Hepatic stellate cell (primary cell): ENCODE measurements at regions not wholly inside any gene's neighbourhood (a gene's known extent, or its start where the extent isn't known, plus 50 kb on each side); places are given as distances from the start of the nearest gene placed in this dataset.
"Not testable (repeated sequence)": the region's sequence is repeated elsewhere in the genome, so short reads cannot be mapped to it uniquely, and the experiment has no call there.

Experiments used
- DNase-seq: peaks from one replicate; pipeline ENCODE4 v3.0.0; 2011; ENCODE audit warnings: low spot score

DNA sequence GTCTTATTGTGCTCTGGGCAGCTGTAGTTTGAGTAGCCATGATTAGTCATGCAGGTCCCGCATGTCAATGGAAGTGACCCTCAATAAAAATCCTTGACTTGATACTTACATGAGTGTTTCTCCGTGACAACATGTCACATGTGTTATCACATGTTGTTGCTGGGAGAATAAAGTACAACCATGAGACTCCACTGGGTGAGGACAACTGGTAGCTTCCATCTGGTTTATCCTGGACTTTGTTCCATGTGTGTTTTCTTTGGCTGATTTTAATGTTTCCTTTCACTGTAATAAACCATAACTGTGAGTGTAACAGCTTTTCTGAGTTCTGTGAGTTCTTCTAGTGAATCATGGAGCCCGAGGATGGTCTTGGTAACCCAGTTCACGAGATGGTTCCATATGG is 63.1 kb upstream of the NDN start:
- DNase-seq = no peak

DNA sequence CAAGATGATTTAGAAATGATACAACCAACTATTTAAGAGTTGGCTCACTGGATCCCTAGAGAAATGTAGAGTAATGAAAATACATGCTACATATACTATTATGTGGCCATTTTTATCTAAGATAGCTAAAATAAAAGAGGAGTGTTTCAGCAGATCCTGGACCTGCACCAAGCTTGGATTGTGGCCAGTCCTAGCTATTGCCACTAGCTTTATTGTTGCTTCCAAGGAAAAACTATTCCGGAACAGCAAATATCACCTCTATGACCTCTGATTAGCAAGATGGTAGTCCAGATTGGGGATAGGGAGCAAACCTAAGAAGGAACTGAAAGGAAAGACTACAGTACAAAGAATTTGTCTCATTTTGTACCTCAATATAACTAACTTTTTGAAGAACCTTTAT is 63.7 kb upstream of the NDN start:
- DNase-seq = no peak

DNA sequence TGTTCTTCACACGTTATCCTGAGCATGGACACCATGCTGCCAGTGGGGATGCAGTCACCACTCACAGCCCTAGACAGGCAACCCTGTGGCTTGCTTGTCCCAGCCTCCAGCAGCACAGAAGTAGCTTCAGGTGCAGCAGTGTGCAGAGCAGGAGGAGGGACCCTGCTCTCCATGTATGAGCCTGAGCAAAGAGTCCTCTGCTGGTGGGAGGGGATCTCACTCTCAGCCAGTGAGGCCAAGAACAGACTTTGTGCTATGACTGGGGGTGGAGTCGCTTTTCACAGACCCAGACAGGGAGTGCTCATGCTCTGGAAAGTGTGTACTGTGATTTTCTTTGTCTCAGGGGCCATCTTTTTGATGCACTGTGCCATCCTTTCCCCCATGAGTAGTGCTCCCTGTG is 66.1 kb upstream of the NDN start:
- no peak for DNase-seq

DNA sequence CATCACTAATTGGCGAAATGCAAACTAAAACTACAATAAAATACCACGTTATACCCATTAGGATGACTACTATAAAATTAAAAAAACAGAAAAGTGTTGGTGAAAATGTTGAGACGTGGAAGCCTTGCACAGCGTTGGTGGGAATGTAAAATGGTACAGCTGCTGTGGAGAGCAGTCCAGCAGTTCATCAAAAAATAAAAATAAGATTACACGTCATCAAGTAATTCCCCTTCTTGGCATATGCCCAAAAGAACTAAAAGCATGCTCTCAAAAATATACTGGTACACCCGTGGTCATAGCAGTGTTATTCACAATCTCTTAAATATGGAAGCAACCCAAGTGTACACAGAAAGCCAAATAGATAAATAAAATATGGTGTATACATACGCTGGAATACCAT is 71.8 kb upstream of the NDN start:
- no peak for DNase-seq

DNA sequence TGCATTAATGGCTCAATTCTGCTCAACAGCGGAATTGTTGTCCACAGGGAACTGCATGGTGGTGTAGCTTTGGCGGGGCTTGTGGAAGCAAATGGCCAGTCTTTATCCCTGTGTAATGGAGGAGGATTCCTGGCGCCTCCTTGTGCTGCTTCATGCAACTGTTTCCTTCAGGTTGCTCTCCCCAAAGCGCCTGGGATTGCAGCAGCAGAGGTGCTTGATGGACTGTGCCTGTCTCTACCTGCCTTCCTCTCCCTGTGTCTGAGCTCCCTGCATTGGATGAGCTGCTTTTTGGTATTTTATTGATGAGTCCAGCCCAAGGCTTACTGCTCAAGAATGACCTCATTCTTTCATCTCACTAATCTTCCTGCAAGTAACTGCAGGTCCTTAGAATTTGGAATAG is 72.9 kb upstream of the NDN start:
- DNase-seq = no peak

DNA sequence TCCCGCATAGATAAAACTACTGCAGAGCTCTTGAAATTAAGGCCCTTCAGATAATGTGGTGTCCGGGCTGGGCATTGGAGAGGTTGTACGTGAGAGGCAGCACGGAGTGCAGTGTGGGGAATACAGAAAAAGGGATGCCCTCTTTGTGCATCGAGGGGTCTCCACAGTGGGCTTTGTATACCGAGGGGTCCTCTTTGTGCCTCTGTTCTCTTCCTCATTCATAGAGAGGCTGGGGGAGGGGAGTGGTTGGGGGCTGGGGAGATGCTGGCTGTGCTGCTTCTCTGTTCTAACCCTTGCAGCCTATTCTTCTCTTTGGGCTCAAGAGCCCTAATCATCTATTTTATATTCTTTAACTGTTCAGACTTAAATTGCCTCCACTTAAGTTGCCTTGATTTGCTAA is 74.3 kb upstream of the NDN start:
- DNase-seq = no peak

DNA sequence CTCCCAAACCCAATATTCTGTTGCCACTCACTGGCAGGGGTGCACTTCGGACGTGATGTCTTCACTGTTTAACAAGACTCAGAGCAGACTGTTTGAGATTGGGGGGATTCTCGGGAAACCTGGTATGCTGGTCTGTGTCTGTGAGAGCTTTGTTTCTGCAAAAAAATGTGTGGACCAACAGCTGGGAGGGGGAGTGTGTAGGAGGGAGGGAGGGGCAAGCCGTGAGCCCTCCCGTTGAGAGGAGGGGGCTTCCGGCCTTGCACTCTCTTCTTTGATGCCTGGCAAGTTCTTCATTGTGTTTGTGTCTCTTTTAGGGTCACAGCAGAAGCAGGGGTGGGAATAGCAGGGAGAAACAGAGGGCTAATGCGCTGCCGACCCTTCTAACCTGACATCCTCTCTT is 74.9 kb upstream of the NDN start:
- DNase-seq = no peak

DNA sequence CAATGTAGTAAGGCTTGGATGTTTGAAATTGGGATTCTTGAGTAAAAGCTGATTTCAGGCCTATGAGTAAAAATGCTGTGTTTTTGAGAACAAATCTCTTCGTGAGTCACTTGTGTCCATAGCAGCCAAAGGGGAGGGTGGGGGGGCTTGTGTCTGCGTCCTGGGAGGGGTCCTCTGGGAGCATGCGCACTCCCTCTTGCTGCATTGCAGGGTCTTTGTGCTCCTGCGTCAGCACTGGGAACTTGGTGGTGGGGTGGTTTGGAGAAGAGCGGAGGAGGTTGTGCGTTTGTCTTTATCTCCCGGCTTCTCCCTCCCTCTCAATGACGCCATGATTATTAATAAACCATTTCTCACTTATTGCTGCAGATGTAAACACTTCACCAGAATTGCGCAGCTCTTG is 75.9 kb upstream of the NDN start:
- DNase-seq = no peak

DNA sequence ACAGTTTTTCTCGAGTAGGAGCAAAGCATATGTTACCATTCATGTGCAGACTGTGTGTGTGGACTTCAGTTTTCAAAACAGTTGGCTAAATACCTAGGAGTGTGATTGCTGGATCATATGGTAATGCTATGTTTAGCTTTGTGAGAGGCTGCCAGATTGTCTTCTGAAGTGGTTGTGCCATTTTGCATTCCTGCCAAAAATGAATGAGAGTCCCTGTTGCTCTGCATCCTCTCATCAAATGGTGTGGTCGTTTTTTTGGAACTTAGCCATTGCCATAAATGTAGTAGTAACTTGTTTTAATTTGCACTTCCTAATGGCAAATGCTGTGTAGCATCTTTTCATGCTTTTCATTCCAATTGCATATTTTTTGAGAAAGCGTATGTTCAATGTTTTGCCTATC is 77.2 kb upstream of the NDN start:
- DNase-seq = no peak

DNA sequence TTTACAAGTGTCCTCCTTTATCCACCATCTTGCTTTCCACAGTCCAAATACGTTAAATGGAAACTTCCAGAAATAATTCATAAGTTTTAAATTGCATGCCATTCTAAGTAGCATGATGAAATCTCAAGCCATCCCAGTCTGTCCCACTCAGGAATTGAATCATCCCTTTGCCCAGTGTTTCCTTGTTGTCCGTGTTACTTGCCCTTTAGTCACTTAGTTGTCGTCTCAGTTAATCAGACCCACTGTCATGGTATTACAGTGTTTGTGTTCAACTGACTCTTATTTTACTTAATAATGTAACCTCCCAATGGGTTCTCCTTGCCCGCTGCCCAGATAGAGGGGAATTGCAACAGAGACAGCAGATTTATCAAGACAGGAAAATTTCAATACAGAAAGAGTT is 77.6 kb upstream of the NDN start:
- DNase-seq = no peak

DNA sequence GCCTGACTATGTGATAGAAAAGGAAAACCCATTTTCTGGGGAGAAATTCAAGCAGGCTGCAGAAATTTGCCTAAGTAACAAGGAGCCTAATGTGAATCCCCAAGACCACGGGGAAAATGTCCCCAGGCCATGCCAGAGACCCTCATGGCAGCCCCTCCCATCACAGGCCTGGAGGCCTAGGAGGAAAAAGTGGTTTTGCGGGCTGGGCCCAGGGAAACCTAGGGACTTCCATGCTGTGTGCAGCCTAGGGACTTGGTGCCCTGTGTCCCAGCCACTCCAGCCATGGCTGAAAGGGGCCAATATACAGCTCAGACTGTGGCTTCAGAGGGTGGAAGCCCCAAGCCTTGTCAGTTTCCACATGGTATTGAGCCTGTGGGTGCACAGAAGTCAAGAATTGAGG is 79.7 kb upstream of the NDN start:
- DNase-seq = not testable (repeated sequence)

DNA sequence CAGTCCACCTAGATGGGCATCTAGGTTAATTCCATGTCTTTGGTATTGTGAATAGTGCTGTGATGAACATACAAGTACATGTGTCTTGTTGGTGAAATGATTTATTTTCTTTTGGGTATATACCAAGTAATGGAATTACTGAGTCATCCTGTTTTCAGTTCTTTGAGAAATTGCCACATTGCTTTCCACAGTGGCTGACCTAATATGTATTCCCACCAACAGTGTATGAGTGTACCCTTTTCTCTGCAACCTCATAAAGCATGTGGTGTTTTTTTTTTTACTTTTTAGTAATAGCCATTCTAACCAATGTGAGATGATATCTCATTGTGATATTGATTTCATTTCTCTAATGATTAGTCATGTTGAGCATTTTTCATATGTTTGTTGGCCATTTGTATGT is 86.0 kb upstream of the NDN start:
- DNase-seq = no peak

DNA sequence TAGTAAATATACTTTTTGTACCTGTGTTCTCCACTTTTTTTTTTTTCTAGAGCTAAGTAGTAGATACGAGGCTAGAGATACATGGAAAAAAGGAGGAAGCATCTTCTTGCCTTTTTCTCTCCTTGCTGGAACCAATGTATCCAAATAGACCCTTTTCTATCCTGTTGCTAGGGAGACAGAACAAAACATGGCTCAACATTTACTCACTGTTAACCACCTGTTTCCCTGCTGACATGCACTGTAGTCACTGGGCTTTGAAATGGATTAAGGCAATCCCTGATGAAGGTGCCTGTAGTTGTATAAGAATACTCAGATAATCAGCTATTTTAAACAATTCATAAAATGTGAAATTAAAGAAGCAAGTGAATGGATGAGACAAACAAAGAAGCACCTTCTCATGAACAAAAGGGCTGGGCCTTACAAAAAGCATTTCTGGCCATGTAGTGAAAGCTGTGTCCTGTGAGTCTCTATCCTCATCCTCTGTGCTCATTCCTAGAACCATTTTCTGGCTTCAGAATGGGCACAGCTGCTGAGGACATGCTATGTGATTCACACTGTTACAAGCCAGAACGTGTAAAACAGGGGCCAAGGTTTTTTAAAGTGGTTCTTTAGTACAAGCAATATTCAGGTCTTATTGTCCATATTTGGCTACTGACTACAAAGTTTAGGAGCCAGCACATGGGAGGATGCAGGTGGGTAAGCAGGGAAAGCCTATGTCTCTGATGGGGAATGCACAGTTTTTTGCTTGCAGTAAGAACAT is 100.4 kb upstream of the NDN start:
- DNase-seq = no peak

DNA sequence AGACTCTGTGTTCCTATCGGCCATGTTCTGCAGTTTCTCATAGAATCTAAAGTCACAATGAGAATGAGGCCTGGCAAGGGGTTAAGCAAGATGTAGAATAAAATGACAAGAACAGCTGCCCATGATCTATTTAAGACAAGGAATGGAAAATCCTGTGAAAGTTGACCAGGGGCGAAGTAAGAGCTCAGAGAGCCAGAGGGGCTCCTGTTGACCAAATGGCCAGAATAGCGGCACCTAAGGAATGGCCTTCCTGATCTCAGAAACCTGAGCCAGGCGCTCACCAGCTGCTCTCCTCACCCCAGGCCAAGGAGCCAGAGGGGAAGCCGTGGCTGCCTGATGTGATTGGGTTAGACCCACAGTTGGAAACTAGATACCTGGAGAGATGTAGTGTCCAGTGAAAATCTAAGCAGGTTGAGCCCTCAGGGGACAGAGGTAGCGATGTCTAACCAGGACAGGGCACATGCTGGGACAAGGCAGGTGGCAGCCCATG is 106.1 kb upstream of the NDN start:
- DNase-seq = no peak

DNA sequence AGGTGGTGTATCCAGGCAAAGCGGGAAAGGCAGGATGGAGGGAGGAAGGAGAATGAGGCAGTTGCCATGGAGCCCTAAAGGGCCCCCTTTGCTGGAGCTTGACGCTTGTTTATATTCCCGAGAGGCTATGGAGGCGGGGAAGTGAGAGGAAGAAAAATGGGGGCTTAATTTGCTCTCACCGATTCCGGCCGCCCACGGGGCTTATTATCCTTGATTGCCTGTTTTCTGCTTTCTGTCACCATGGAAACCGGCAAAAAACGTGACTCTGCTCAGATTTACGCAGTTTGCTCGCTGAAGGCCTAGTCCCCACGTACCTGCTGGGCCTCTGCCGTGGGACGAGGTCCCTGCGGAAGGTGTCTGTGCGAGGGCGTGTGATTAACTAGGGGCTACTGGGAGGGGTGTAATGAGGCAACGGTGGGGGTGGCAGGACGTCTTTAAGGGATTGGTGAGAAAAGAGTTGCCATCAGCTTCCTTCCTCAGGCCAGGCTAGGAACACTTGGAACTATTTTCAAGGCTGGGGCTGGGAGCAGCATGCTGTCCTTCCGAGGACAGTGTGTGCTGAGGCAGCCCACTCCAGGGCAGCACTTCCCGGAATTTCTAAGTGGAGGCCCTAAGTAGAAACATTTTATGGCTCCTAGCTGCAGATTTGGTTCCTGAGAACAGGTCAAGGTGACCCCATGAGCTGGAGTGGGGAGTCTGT is 110.8 kb upstream of the NDN start:
- no peak for DNase-seq

DNA sequence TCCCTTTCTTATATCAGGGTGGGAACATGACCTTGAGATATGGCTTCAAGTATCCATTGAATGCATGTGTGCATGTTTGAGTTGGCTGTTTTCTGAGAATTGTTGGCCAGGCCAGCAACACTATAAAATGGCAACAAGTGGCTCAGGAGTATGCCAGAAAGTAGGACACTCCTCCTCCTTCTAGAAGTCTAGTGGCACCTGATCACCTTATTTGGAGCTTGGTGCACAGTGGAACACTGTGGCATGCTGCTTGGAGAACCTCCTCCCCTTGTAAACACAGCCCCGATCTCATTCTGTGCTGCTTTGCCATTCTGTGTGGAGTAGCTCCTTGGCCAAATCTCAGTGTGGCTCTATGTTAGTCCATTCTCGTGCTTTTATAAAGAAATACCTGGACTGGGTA is 114.8 kb upstream of the NDN start:
- no peak for DNase-seq

DNA sequence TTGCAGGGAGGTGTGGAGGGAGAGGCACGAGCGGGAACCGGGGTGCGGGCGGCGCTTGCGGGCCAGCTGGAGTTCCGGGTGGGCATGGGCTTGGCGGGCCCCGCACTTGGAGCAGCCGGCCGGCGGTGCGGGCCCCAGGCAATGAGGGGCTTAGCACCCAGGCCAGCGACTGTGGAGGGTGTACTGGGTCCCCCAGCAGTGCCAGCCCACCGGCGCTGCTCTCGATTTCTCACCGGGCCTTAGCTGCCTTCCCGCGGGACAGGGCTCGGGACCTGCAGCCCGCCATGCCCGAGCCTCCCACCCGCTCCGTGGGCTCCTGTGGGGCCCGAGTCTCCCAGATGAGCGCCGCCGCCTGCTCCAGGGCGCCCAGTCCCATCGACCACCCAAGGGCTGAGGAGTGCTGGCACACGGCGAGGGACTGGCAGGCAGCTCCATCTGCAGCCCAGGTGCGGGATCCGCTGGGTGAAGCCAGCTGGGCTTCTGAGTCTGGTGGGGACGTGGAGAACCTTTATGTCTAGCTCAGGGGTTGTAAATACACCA is 115.9 kb upstream of the NDN start:
- not testable (repeated sequence) for DNase-seq

DNA sequence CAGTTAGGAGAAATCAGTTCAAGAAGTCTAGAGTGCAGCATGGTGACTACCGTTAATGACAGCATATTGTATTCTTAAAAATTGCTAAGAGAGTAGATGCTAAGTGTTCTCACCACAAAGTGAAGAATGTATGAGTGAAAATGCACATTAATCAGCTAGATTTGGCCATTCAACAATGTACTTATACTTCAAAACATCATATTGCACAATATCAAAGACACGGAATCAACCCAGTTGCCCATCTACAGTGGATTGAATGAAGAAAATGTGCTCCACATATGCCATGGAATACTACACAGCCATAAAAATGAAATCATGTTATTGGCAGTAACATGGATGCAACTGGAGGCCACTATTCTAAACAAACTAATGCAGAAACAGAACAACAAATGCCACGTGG is 119.9 kb upstream of the NDN start:
- no peak for DNase-seq

DNA sequence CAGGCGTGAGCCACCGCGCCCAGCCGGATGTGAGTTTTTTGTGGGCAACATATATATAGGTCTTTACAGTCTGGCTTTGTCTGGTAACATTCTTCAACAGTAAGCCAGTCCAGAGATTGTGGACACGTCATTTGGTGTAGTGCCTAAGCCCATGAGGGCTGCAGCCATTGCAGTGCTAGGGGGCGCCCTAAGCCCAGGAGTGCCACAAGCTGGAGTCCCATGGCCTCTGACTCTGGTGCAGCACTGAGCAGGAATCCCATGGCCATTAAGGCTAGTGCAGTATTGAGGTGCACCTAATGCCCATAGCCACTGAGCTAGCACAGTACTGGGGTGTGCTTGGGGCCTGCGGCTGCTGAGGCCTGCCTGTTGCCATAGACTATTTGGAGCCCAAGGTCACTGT is 136.4 kb upstream of the NDN start:
- DNase-seq = no peak

DNA sequence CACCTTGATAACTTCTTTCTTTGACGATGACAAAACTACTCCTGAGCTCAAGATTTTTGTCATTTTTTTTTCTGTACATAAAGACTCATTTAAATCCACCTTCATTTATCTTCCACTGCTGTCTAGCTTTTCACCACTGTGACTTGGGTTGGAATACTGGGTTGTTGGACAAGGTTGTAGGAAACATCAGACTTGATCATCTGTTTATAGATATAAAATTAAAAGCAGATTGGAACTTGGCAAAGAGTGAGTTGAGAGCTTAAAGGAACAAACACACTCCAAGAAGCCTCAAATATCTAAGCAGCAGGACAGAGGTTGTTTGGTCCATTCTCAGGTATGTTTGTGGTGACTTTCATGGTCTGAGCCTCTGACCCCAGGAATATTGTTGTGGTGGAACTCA is 141.7 kb upstream of the NDN start:
- DNase-seq = no peak

DNA sequence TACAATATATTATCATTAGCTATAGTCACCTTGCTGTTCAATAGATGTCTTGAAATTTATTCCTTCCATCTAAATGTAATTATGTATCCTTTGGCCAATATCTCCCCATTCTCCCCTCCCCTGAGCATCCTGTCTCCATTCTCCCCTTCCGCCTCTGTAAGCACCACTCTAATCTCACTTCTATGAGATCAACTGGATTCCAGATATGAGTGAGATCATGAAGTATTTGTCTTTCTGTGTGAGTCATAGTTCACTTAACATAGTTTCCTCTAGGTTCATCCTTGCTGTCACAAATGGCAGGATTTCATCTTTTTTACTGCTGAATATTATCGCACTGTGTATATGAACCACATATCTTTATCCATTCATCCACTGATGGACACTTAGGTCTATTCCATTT is 148.8 kb upstream of the NDN start:
- no peak for DNase-seq

DNA sequence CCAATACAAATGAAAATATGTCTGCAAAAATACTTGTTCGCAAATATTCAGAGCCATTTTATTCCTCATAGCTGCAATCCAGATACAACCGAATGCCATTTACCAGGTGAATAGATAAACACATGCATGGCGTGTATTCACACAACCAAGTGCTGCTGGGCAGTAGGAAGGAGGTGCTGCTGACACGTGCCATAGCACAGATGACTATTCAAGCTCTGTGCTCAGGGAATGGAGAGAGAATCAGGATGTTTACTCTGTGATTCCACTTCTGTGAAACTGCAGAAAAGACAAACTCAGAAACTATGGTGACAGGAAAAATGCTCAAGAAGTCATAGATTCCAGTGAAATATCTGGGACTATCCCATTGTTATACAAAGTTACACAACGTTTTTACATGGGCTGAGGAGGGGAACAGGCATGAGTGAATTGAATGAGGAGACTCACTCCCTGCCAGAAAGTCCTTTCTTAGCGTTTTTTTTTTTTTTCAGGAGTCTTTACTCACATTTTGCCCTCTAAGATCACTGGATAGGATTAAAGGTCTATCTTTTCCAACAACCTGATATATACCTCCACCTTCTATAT is 152.9 kb upstream of the NDN start:
- DNase-seq = no peak

DNA sequence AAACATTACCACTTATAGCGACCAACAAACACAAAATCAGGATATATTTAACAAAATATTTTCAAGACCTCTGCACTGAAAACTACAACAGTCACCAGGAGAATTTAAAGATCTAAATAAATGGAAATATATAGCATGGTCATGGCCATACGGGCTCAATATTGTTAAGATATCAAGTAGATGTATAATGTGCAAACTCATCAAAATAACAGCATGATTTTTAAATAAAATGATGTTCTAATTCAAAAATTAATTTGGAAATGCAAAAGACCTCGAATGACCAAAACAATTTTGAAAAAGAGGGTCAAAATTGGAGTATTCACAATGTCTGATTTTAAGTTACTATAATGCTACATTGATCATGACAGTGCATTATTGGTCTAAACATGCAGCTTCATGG is 159.1 kb upstream of the NDN start:
- no peak for DNase-seq
